ENCODE measurements at regions not wholly inside any gene's neighbourhood (a gene's known extent, or its start where the extent isn't known, plus 50 kb on each side); places are given as distances from the start of the nearest gene placed in this dataset.

DNA sequence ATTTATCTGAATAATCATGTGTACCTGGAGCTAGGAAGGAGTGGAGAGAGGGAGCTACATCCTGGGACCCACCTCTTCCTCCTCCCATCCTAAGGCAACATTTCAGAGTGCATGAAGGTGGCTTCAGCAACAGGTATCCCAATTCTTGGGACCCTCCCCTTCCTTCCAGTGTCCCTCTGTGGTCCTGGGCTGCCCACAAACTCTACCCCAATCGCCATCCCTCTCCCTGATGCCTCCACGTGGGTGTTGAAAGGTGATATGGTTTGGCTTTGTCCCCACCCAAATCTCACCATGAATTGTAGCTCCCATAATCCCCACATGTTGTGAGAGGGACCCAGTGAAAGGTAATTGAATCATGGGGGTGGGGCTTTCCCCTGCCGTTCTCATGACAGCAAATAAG, 121.4 kb downstream of the MED10 start:
- TF ChIP-seq POLR2AphosphoS5 (IDR thresholded peaks at IDR 0.05; ENCODE audit: low read depth): no peak
- TF ChIP-seq, protein P1, sequence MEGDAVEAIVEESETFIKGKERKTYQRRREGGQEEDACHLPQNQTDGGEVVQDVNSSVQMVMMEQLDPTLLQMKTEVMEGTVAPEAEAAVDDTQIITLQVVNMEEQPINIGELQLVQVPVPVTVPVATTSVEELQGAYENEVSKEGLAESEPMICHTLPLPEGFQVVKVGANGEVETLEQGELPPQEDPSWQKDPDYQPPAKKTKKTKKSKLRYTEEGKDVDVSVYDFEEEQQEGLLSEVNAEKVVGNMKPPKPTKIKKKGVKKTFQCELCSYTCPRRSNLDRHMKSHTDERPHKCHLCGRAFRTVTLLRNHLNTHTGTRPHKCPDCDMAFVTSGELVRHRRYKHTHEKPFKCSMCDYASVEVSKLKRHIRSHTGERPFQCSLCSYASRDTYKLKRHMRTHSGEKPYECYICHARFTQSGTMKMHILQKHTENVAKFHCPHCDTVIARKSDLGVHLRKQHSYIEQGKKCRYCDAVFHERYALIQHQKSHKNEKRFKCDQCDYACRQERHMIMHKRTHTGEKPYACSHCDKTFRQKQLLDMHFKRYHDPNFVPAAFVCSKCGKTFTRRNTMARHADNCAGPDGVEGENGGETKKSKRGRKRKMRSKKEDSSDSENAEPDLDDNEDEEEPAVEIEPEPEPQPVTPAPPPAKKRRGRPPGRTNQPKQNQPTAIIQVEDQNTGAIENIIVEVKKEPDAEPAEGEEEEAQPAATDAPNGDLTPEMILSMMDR (IDR thresholded peaks at IDR 0.05; ENCODE audit: insufficient read depth, low read length): no peak

Measured in HL-60 (cell line).